ENCODE measurements at regions not wholly inside any gene's neighbourhood (a gene's known extent, or its start where the extent isn't known, plus 50 kb on each side); places are given as distances from the start of the nearest gene placed in this dataset.

- no peak for DNase-seq
These were observed 275.7 kb upstream of the FN1 start for GRCh38 chr2:215711471-215712034.

GRCh38 chr2:215707608-215708007 is 271.7 kb upstream of the FN1 start:
- DNase-seq = no peak

- DNase-seq = no peak
These were observed 270.0 kb upstream of the FN1 start for GRCh38 chr2:215705771-215706361.

- DNase-seq = no peak
These were observed 269.4 kb upstream of the FN1 start for GRCh38 chr2:215705281-215705680.

GRCh38 chr2:215702116-215702902 is 266.4 kb upstream of the FN1 start:
- no peak for DNase-seq

GRCh38 chr2:215699700-215700538 is 264.1 kb upstream of the FN1 start:
- no peak for DNase-seq

- no peak for DNase-seq
These were observed 263.1 kb upstream of the FN1 start for GRCh38 chr2:215699018-215699417.

GRCh38 chr2:215698566-215698965 is 262.7 kb upstream of the FN1 start:
- no peak for DNase-seq

- no peak for DNase-seq
These were observed 261.6 kb upstream of the FN1 start for GRCh38 chr2:215697496-215697895.

GRCh38 chr2:215697003-215697402 is 261.1 kb upstream of the FN1 start:
- DNase-seq = no peak

GRCh38 chr2:215695861-215696260 is 260.0 kb upstream of the FN1 start:
- no peak for DNase-seq

GRCh38 chr2:215693999-215694580 is 258.2 kb upstream of the FN1 start:
- DNase-seq = no peak

- no peak for DNase-seq
These were observed 257.5 kb upstream of the FN1 start for GRCh38 chr2:215693193-215693998.

- no peak for DNase-seq
These were observed 256.7 kb upstream of the FN1 start for GRCh38 chr2:215692387-215693079.

GRCh38 chr2:215691346-215691745 is 255.5 kb upstream of the FN1 start:
- DNase-seq = no peak

- no peak for DNase-seq
These were observed 251.5 kb upstream of the FN1 start for GRCh38 chr2:215687149-215688031.

- no peak for DNase-seq
These were observed 249.5 kb upstream of the FN1 start for GRCh38 chr2:215685238-215685990.

GRCh38 chr2:215684448-215685237 is 248.8 kb upstream of the FN1 start:
- DNase-seq = no peak

- no peak for DNase-seq
These were observed 247.4 kb upstream of the FN1 start for GRCh38 chr2:215683295-215683694.
